Lower leg skin (tissue), 3 donors: ENCODE measurements at regions not wholly inside any gene's neighbourhood (a gene's known extent, or its start where the extent isn't known, plus 50 kb on each side); places are given as distances from the start of the nearest gene placed in this dataset.

Experiments
- POLR2A ChIP-seq, 2 donors: fragments of 450-650 bp; IDR thresholded peaks; one replicate each; pipeline ENCODE4 v1.6.1; 2016 to 2017; ENCODE audit warnings: antibody characterized with exemption in 2 of 2, mild to moderate bottlenecking in 1 of 2, moderate library complexity in 1 of 2
- TF ChIP-seq, protein P1 (sequence below), 3 donors: fragments of 450-650 bp; IDR thresholded peaks; one replicate each; pipeline ENCODE4 v1.5.1; 2016; ENCODE audit warnings: antibody characterized with exemption in 3 of 3, mild to moderate bottlenecking in 3 of 3, moderate library complexity in 2 of 3

DNA sequence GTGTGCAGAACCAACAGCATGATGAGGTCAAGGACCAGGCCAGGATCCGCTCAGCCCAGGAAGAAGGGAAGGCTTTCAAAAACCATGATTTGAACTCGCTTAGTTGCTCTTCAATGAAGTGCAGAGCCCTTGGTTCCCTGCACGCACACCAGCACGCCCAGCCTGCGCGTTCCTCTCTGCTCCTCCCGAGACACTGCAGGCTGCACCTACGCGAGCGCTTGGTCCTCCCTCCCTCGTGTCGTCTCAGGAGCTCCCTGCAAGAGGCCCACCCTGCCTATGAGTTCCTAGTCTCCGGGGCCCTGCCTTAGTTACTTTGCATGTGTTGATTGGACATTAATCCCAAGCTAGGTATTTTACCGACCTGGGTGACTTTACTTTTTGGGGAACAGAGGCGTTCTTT, 132.9 kb upstream of the TNRC6C start:
- no peak for TF ChIP-seq POLR2A (IDR thresholded peaks at IDR 0.05)
- TF ChIP-seq, protein P1, sequence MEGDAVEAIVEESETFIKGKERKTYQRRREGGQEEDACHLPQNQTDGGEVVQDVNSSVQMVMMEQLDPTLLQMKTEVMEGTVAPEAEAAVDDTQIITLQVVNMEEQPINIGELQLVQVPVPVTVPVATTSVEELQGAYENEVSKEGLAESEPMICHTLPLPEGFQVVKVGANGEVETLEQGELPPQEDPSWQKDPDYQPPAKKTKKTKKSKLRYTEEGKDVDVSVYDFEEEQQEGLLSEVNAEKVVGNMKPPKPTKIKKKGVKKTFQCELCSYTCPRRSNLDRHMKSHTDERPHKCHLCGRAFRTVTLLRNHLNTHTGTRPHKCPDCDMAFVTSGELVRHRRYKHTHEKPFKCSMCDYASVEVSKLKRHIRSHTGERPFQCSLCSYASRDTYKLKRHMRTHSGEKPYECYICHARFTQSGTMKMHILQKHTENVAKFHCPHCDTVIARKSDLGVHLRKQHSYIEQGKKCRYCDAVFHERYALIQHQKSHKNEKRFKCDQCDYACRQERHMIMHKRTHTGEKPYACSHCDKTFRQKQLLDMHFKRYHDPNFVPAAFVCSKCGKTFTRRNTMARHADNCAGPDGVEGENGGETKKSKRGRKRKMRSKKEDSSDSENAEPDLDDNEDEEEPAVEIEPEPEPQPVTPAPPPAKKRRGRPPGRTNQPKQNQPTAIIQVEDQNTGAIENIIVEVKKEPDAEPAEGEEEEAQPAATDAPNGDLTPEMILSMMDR (IDR thresholded peaks at IDR 0.05): no peak
